ENCODE measurements at regions not wholly inside any gene's neighbourhood (a gene's known extent, or its start where the extent isn't known, plus 50 kb on each side); places are given as distances from the start of the nearest gene placed in this dataset.

GRCh38 chr4:84001876-84002569 lies 466.1 kb downstream of the GPAT3 start:
- no peak for TF ChIP-seq CTCF (IDR thresholded peaks at IDR 0.05; ENCODE audit: low read depth, low read length)
- TF ChIP-seq EZH2phosphoT487 (IDR thresholded peaks at IDR 0.05; ENCODE audit: low read depth), result no peak

Measured in OCI-LY3 (cell line).